IMR-90 (cell line): ENCODE measurements at regions not wholly inside any gene's neighbourhood (a gene's known extent, or its start where the extent isn't known, plus 50 kb on each side); places are given as distances from the start of the nearest gene placed in this dataset.

Source experiments
- CTCF ChIP-seq: conservative IDR thresholded peaks from 2 replicates; pipeline ENCODE4 v1.5.1; 2012; ENCODE audit warnings: mild to moderate bottlenecking, low read depth, low read length, improper control_type of control experiment
- POLR2A ChIP-seq: IDR thresholded peaks from 2 replicates; pipeline ENCODE4 v1.6.1; 2012; ENCODE audit warnings: mild to moderate bottlenecking, low read depth, low read length
- RCOR1 ChIP-seq: IDR thresholded peaks from 2 replicates; pipeline ENCODE4 v1.6.1; 2012; ENCODE audit warnings: mild to moderate bottlenecking, low read length, improper control_type of control experiment; ENCODE audit not compliant: insufficient replicate concordance
- SMC3 ChIP-seq: fragments of 150-350 bp; IDR thresholded peaks from 2 replicates; pipeline ENCODE4 v1.6.1; 2016; ENCODE audit warnings: low read depth, mild to moderate bottlenecking, antibody characterized with exemption, low read length, moderate library complexity

- TF ChIP-seq RCOR1 = no peak
- TF ChIP-seq POLR2A = no peak
- TF ChIP-seq CTCF = no peak
- TF ChIP-seq SMC3 = no peak
Measured at GRCh38 chr2:56654936-56655335, 471.1 kb downstream of the CCDC85A start.
